Left ventricle myocardium superior (tissue), 1 donor: ENCODE measurements at regions not wholly inside any gene's neighbourhood (a gene's known extent, or its start where the extent isn't known, plus 50 kb on each side); places are given as distances from the start of the nearest gene placed in this dataset.

Experiments
- ATAC-seq: fragments of 200-7000 bp; cut with Tn5 transposase; one replicate; pipeline ENCODE4 v1.9.1; 2020; ENCODE audit warnings: mild to moderate bottlenecking, moderate library complexity
- DNase-seq: peaks from one replicate; pipeline ENCODE4 v3.0.0-alpha.2; 2020
- intact Hi-C: fragments of 100-400 bp; cut with micrococcal nuclease; formaldehyde crosslinking; loops from one replicate; pipeline ENCODE4 v1.11.0; 2022
- donor health status: DM: no; HTN: yes; CAD: no; lungs with severe emphysema.

DNA sequence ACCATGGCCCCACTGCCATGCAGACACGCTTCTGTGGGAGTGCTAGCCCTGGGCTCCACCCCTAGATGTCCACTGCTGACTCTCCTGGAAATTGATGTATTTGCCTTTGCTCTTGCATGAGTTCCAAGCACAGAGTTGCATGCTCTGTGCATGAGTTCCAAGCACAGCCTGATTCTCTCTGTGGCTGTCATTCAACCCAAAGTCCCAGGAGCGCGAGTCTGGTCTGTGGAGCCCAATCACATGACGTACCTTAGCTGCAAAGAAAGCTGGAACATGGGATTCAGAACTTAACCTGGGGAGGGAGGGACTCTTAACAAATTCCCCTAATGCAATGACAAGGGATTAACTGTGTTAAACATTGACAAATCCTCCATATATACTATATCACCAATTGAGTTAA lies 114.3 kb upstream of the SLC24A3 start:
- DNase-seq (no peak), ATAC-seq (no peak)
- intact Hi-C loops, result no loop called here

DNA sequence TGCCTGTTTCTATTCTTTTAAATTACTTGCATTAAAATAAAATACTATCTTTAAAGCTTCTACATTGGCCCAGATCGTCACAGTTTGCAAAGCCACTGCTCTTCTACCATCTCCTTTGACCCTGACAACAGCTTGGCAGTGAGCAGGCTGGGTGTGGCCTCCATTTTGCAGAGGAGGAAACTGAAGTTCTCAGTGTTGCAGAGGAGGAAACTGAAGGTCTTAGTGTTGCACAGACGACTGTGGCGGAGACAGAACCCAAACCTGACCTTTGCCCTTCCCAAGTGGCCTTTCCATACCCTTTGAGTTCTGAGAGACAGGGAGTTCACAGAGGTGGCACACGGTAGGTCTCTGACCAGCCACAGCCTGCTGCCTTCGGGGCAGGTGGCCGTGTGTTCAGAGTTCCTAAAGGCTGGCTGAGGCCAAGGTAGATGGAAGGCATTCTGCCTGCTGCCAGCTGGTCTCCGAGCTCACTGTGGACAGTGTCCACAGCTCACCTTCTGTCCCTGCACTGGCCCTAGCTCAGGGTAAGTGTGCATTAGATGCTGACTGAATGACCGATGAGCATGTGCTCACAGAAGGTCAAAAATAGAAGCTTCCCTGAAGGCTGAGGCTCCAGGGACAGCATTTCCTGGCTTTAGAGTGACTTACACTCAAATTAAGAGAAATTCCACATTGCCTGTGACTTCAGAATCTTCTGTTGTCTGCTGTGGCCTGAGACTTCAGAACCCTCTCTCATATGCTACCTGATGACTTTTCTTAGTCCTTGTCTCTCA lies 113.5 kb upstream of the SLC24A3 start:
- ATAC-seq, result no peak
- no peak for DNase-seq
- intact Hi-C loops, result no loop called here

DNA sequence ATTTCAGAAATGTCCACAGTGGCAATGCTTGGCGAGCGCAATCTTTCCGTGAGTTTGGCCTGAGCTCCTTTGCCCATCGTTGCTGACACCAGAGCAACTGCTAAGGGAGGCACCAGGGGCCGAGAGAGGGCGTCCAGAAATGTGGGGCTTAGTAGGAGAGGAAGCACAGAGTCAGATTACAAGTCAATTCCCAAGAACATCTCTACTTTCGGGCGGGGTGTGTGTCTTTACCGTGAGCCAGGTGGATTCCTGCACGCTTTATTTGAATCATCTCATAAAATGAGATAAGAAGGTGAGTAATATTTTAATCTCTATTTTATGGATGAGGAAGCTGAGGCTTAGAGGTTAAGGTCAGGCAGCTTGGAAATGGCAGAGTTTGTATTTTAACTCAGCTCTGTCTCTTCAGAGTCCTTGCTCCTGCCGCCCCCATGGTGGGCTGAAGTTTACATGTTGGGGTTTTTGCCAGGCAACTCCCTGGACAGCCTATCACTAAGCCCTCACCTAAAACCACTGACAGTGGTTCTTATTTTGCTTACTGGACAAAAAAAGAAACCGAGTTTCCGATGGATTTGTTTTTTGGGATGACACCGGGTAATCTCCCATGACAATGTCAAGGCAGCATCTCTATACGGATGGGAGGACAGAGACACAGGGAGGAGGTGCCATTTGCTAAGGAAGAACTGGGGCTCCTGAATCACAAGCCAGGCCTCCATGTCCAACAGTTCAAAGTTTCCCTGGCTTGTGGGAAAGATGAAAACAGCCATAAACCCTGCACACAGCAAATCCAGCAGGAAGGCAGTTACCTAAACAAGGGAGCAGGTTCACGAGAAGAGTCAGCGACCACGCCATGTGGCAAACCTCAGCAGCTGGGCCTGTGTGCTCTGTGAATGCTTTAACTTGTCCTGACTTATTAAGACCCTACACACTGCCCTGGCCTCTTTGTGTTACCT lies 112.6 kb upstream of the SLC24A3 start:
- intact Hi-C loops, result no loop called here
- DNase-seq, result no peak
- ATAC-seq, result no peak

DNA sequence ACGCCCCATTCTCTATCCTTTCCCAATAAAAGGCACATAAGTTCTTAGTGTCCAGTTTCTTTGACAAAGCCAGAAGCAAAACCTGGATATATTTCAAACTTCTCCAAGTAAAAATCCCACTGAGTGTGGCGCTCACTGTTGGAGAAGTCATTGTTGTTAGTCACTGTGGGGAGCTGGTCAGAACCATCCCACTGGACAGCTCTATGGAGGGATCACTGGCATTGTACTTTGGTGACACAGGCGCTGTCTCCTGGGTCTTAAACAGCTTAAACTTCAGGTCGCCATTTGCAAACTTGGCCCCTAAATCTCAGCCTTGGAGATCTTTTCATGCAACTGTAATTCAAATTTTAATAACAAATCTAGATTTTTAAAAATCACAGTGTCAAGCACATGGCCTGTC lies 111.5 kb upstream of the SLC24A3 start:
- ATAC-seq (no peak), DNase-seq (no peak)
- intact Hi-C loops, result no loop called here

DNA sequence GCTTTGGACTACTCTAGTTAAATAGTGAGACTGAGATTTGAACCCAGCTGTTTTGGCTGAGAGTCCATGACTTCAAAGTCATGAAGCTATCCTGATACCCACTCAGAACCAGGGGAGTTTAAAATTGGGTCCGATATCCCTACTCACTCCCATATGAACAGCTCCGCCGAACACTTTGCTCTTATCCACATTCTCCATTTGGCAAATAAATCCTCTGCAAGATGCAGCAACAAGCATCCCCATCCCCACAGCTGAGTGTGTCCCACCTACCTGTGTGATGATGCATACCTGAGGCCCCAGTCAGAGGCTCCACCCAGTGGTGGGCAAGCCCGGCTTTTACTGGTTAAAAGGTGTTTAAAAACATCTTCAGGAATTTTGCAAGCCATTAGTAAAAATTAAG lies 108.3 kb upstream of the SLC24A3 start:
- ATAC-seq, result no peak
- no peak for DNase-seq
- intact Hi-C loops, result no loop called here

DNA sequence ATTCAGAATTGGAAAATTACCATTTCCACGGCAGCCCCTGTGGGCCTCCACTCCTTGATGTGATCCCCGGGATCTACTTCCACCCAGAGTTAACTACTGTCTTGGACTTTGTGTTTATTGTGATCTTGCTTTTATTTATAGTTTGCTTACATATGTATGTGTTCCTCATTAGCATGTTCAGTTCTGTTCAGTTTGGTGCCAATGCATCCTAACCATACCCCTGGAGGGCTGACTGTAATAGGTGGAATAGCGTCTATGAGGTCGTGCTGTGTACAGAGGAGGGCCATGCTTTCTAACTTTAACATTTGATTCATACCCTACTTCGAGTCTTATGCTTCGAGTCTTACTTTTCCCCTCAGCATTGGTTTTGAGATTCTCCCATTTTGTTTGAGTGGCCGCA lies 104.3 kb upstream of the SLC24A3 start:
- no peak for ATAC-seq
- no peak for DNase-seq
- intact Hi-C loops, result no loop called here

DNA sequence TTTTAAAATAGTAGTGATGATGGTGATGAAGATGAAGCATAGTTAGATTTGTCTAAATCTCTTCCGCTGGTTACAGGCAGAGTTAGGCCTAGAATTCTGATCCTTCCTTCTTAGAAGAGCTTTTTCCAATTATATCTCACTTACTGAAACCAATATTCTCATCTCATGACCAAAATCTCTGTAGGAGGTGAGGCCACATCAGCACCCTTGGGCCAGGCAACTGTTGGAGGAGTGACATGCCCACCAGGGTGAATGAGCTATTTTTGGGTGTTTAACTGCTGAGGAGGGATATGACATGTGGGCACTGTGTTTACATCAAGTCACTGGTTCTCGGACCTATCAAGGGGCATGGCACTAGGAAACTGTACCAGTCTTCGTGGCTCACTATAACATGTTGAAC lies 102.2 kb upstream of the SLC24A3 start:
- intact Hi-C loops, result no loop called here
- DNase-seq (no peak), ATAC-seq (no peak)

DNA sequence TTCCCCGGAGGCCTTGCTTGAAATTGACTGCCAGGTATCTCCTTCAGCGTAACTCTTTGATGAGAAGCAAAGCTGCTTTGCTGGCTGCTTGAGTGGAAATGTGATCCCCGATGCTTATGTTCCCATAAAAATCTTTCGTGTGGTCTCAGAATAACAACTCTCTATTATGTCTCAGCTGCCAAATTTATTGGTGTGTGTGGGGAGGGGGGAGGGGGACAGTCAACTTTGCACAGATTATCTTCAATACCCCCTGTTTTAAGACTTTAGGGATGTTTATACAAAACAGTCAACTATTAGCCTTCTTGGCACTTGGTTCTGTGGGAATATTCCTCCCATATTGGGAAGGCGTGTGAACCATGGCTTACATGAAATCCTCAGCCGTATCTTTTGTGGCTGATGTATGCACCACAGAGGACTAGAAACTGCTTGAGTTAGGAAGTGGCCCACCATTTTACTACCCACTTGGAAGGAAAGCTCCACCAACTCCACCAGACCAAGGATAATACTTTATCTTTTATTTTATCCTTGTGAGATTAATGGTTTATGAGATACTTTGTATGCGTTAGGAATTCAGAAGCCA lies 101.5 kb upstream of the SLC24A3 start:
- intact Hi-C loops, result no loop called here
- no peak for ATAC-seq
- no peak for DNase-seq

DNA sequence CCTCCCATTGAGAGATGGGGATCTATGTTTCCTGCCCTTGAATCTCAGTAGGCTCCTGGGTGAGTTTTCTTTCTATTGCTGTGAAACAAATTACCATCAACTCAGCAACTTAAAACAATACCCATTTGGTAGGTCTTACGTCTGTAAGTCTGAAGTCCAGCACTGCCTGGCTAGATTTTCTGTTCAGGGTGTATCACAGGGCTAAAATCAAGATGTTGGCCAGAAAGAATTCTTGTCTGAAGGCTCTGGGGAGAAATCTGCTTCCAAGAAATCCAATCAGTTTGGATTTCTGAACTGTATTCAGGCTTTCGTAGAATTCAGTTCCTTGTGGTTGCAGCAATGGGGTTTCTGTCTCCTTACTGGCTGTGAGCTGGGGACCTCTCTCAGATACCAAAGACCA lies 99.6 kb upstream of the SLC24A3 start:
- intact Hi-C loops, result no loop called here
- no peak for ATAC-seq
- no peak for DNase-seq

DNA sequence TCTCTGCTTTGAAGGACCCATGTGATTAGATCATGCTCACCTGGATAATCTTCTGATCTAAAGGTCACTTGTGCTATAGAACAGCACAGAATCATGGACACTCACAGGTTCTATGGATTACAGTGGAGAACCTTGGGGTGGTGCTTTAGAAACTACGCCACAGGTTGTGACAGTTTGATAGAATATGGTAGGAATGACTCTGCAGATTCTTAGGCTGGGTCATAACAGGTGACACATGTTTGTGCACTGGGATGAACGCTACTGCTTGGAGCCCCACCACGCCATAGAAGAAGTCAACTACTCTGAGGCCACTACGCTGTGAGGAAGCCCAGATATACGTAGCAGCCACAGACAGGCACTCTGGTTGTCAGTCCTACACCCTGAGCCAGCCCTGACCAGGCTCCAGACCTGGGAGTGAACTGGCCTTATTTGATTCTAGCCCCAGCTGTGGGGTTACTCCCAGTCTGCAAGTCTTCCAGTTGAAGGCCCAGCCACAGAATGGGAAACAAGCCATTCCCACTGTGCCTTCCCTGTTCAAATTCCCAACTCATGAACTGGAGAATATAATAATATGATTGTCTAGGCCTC lies 99.0 kb upstream of the SLC24A3 start:
- ATAC-seq (no peak), DNase-seq (no peak)
- intact Hi-C loops, result no loop called here

DNA sequence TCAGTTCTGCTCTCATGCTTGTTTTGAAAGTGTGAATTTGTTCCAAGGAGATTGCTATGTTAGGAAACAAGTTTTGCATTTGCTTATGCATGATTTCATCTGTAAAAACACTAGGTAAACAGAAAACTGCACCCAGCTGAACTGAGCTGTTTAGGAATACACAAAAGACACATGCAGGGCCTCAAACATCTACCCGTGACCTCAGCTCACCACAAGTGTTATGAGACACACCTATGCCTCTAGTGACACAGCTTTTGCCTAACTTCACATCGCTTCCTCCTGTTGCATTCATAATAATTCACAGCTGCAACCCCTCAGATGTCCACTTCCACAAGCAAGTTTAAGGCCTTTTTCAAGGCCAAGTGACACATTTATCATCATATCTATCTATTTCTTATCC lies 98.0 kb upstream of the SLC24A3 start:
- no peak for ATAC-seq
- DNase-seq, result no peak
- intact Hi-C loops, result no loop called here

DNA sequence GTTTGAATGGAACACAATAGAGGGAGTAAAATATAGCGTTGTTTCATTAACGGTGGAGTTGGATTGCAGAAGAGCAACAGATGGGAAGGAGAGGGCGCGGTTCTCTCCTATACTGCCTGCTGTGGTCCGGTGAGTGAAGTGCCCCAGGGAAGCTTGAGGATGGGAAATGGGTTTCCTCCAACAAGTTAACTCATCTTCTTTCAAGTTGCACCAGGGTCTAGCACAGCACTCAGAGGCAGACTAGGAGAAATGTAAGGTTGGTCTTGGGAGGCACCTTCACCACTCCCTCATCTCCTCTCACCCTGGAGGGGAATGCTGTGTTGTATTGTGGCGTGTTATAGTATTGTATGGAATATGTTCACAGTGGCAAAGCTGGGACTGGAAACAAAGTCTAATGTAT lies 96.9 kb upstream of the SLC24A3 start:
- ATAC-seq (no peak), DNase-seq (no peak)
- intact Hi-C loops, result no loop called here

DNA sequence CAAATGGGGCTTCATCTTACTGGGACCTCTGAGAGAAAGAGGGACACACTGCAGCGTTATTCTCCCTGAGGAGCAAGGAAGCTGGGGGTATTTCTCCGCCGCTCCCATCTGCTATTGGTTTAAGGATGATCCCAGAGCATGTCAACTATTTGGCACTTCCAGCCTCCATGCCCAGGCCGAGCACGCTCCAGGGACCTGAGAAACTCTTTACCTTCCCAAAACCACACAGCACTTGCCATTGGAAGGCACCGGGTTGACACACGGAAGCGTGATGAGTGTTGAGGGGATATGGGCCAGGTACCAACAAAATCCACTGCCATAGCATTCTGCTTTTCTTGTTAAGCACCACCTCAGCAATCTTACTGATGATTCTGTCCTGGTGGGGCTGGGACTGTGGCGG lies 92.4 kb upstream of the SLC24A3 start:
- intact Hi-C loops, result no loop called here
- DNase-seq (no peak), ATAC-seq (no peak)

DNA sequence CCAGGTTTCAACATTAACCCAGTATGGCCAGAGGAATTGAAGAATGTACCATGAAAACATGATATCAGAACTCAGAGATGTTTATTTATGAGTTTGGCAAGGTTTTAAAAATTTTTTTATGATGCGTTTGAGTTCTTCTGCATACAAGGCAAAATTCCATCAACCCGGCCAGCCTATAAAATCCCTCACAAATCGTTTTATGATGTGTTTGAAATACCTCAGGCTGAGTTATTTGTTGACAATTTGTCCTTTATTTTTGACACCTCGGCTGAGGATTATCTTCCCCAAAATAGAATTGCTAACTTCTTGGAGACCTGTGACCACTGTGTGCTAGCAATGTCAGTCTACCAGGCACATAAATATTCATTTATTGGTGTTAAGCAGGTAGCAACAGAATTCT lies 91.9 kb upstream of the SLC24A3 start:
- DNase-seq, result no peak
- ATAC-seq, result no peak
- intact Hi-C loops, result no loop called here

DNA sequence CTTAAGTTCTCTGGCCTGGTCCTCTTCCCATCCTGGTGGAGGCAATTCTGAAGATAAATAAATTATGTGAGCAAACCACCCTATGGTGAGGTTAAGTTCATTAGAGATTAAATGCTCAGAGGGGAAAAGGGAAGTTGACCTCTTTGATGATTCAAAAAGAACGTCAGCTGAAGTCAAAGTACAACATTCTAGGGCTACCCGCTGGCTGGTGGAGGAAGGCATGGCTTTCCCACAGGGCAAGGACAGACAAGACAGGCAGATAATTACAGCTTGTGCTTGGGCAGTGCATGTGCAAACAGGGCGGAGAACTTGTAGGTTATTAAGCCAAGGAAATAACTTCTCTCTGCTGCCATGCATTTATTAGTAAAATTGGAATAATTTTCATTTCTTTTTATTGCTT lies 91.0 kb upstream of the SLC24A3 start:
- no peak for ATAC-seq
- no peak for DNase-seq
- intact Hi-C loops, result no loop called here

DNA sequence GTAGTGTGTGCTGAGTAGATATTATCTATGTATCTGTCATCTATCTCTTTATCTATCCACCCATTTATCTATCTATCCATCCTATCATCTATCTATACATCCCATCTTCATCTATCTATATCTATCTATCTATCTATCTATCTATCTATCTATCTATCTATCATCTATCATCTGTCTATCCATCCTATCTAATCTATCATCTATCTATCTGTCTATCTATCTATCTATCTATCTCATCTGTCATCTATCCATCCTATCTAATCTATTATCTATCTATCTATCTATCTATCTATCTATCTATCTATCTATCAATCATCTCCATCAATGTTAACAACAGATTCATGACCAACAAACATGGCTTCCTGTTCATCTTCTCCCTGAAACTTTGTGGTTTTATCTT lies 90.5 kb upstream of the SLC24A3 start:
- intact Hi-C loops, result no loop called here
- ATAC-seq (no peak), DNase-seq (no peak)

DNA sequence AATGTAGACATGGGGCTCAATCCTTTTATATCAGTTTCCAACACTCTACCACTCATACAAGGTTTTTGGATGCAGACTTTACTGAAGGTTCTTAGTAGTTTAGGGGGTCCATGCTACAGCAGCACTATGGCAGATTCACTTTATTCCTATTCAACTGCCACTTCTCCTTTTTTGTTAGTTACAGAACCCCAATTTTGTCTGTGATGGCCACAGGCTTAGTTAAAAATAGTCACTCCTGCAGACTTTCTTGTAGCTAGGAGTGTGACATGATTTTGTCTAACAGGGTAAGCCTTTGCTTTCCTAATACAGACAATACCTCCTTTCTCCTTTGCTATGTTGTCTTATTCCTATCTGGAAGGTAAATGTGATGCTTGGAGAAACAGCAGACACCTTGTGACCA lies 90.0 kb upstream of the SLC24A3 start:
- intact Hi-C loops, result no loop called here
- ATAC-seq (no peak), DNase-seq (no peak)

DNA sequence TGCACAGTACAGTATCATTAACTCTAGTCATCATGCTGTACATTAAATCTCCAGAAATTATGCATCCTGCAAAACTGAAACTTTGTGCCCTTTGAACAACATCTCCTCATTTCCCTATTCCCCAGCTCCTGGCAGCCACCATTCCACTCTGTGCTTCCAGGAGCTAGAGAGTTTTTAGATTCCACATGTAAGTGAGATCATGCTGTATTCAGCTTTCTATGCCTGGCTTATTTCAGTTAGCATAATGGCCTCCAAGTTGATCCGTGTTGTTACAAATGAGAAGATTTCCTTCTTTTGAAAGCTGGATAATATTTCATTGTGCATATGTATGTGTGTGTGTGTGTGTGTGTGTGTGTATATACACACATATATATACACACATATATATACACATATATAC lies 86.9 kb upstream of the SLC24A3 start:
- DNase-seq (no peak), ATAC-seq (no peak)
- intact Hi-C loops, result no loop called here

DNA sequence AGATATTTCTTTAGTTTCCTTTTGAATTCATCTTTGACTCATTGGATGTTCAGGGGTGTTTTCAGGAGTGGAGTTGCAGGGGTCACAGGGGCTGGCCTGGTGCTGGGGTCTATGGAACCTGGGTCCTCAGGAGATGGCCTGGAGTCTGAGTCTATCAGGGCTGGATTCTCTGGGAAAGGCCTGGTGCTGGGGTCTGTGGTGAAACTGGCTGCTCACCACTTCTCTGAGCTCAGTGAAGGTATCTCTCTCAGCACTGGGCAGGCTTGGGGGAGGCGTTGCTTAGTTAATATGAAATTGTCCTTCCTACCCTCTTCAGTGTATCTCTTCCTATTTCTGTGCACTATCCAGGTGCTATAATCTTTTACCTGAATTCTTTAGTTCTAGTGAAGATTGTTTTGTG lies 83.1 kb upstream of the SLC24A3 start:
- DNase-seq (no peak), ATAC-seq (no peak)
- intact Hi-C loops, result no loop called here

DNA sequence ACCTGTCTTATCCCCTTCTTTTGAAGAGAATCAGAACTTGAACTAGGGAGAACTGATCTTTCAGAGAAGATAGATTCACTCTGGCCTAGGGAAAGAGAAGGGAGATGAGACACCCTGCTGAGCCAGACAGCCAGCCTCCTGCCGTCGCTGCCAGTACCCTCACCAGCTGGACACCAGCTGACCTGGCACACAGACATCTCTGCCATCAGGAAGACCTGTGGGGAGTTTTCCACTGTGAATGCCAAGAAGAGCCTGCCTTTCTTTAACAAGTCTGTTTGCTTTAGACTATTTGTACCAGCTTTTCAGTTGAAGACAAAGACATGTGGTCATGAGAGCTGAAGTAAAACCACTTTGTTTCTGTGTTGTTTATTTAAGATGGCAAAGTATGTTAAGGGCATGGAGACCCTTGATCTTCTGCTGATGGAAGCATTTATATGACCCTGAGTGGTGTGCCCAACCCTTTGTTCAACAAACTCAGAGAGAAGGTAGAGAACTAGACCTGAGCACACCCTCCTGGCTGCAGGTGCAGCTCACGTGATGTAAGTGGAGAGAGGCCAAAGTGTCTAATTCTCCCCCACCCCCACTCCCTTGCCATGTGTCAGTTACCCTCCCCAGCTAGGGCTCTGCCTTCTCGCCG lies 82.3 kb upstream of the SLC24A3 start:
- ATAC-seq, result no peak
- no peak for DNase-seq
- intact Hi-C loops, result no loop called here
